Natural killer cell (primary cell): ENCODE measurements at regions not wholly inside any gene's neighbourhood (a gene's known extent, or its start where the extent isn't known, plus 50 kb on each side); places are given as distances from the start of the nearest gene placed in this dataset.

Source experiments
- ATAC-seq, 3 donors: fragments of 150-1000 bp in 2 of 3; fragments of 200-7000 bp in 1 of 3; cut with Tn5 transposase; 1 replicate in 1 of 3; 2 replicates in 2 of 3; pipeline ENCODE4 v1.10.0; 2021; ENCODE audit warnings: mild to moderate bottlenecking in 2 of 3, moderate library complexity in 2 of 3
- DNase-seq, 2 donors: peaks; one replicate each; pipeline versions ENCODE4 v3.0.0 to v3.0.0-alpha.2; 2013 to 2021; ENCODE audit warnings: mixed read lengths in 1 of 2
- H3K27ac ChIP-seq: one replicate; pipeline ENCODE4 v1.5.1; 2013; ENCODE audit warnings: mild to moderate bottlenecking, low read length
- H3K27me3 ChIP-seq: one replicate; pipeline ENCODE4 v1.6.1; 2013; ENCODE audit warnings: low read length; ENCODE audit not compliant: control insufficient read depth, insufficient read depth
- H3K36me3 ChIP-seq: one replicate; pipeline ENCODE4 v1.6.1; 2013; ENCODE audit warnings: low read length; ENCODE audit not compliant: control insufficient read depth, insufficient read depth
- H3K4me1 ChIP-seq: one replicate; pipeline ENCODE4 v1.6.1; 2013; ENCODE audit warnings: low read length; ENCODE audit not compliant: control insufficient read depth, insufficient read depth
- H3K4me3 ChIP-seq: one replicate; pipeline ENCODE4 v1.5.1; 2013; ENCODE audit warnings: low read length
- H3K9me3 ChIP-seq: one replicate; pipeline ENCODE4 v1.6.1; 2013; ENCODE audit warnings: low read length; ENCODE audit not compliant: control insufficient read depth, insufficient read depth
- H3K27ac Mint-ChIP-seq, 2 donors: one replicate each; pipeline ENCODE4 v1.8.0; 2022; ENCODE audit warnings: mild to moderate bottlenecking in 2 of 2, mixed read lengths in 2 of 2, moderate library complexity in 1 of 2
- H3K27me3 Mint-ChIP-seq, 2 donors: one replicate each; pipeline ENCODE4 v1.8.0; 2022; ENCODE audit warnings: low read depth in 2 of 2, mixed read lengths in 2 of 2
- H3K36me3 Mint-ChIP-seq: one replicate; pipeline ENCODE4 v1.8.0; 2022; ENCODE audit warnings: mixed read lengths
- H3K4me1 Mint-ChIP-seq, 2 donors: one replicate each; pipeline ENCODE4 v1.8.0; 2022; ENCODE audit warnings: mixed read lengths in 2 of 2
- H3K4me3 Mint-ChIP-seq: one replicate; pipeline ENCODE4 v1.8.0; 2022; ENCODE audit warnings: mild to moderate bottlenecking, moderate library complexity, mixed read lengths
- H3K9me3 Mint-ChIP-seq, 2 donors: one replicate each; pipeline ENCODE4 v1.8.0; 2022; ENCODE audit warnings: mixed read lengths in 2 of 2
- WGBS: methylation state at CpG from one replicate; pipeline ENCODE4 v1.1.7; 2013; ENCODE audit warnings: missing lambda C conversion rate; ENCODE audit not compliant: insufficient coverage; 5-methylcytosine and 5-hydroxymethylcytosine counted together
- intact Hi-C: fragments of 100-400 bp; cut with micrococcal nuclease; formaldehyde crosslinking; loops from one replicate; pipeline ENCODE4 v1.14.2; 2022
- TF ChIP-seq, protein P1 (sequence below): fragments of 200-600 bp; IDR thresholded peaks from one replicate; pipeline ENCODE4 v1.8.0; 2022; ENCODE audit warnings: antibody characterized with exemption

DNA sequence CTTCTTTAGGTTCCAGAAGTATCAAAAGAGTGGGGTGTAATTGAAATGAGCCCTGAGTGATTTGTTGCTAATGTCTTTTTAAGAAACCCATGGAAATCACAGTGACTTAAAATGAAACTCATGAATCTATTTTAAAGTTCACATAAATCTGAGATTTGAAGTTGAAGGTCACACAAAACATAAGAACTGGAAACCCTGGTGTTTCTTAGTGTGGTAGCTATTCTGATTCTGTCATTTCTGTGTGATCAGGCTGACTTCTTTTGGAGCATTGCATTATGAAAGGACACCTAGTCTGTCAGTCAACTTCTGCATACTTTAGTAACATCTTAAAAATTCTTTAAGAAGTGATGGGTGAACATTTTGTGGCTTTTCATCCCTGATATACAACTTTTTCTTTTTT lies 448.8 kb downstream of the TLE4 start:
- H3K4me1 Mint-ChIP-seq: no peaks in the 10 kb centered on the region
- Histone ChIP-seq H3K4me3 (no peak overlapping the region), H3K27ac (no peak overlapping the region), H3K27me3 (no peaks in the 10 kb centered on the region), H3K36me3 (no peaks in the 10 kb centered on the region), H3K9me3 (no peaks in the 10 kb centered on the region), H3K4me1 (no peaks in the 10 kb centered on the region)
- no peaks in the 10 kb centered on the region for H3K36me3 Mint-ChIP-seq
- peaks cover 4% of the 10 kb centered on the region in 2 donors for H3K27me3 Mint-ChIP-seq
- H3K9me3 Mint-ChIP-seq: peaks cover 0 to 3% of the 10 kb centered on the region in 2 donors
- intact Hi-C loops: no loop called here
- no peak overlapping the region for H3K4me3 Mint-ChIP-seq
- ATAC-seq (no peak), DNase-seq (no peak)
- TF ChIP-seq, protein P1, sequence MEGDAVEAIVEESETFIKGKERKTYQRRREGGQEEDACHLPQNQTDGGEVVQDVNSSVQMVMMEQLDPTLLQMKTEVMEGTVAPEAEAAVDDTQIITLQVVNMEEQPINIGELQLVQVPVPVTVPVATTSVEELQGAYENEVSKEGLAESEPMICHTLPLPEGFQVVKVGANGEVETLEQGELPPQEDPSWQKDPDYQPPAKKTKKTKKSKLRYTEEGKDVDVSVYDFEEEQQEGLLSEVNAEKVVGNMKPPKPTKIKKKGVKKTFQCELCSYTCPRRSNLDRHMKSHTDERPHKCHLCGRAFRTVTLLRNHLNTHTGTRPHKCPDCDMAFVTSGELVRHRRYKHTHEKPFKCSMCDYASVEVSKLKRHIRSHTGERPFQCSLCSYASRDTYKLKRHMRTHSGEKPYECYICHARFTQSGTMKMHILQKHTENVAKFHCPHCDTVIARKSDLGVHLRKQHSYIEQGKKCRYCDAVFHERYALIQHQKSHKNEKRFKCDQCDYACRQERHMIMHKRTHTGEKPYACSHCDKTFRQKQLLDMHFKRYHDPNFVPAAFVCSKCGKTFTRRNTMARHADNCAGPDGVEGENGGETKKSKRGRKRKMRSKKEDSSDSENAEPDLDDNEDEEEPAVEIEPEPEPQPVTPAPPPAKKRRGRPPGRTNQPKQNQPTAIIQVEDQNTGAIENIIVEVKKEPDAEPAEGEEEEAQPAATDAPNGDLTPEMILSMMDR: no peak
- H3K27ac Mint-ChIP-seq: no peak overlapping the region

DNA sequence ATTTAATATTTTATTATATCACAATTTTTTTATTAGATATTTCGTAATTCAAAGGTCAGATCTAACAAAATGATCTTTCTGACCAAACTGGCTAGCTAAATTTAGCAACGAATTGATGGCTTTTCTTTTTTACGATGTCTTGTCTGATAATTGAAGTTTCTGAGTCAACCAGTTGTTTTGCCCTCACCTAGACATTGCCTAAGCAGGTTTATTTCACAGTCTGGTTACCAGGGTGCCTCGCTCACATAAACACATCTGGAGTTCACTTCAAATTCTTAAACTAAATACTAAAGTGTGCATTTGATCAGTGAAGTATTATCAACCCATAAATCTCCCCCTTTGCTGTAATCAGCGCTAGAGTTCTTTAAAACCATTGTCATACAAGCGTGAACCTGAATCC lies 448.3 kb downstream of the TLE4 start:
- intact Hi-C loops: no loop called here
- DNase-seq (no peak), ATAC-seq (no peak)
- Histone ChIP-seq H3K4me1 (no peaks in the 10 kb centered on the region), H3K36me3 (no peaks in the 10 kb centered on the region), H3K27me3 (no peaks in the 10 kb centered on the region), H3K9me3 (no peaks in the 10 kb centered on the region), H3K27ac (no peak overlapping the region), H3K4me3 (no peak overlapping the region)
- no peak overlapping the region for H3K4me3 Mint-ChIP-seq
- 86% methylated on average over 6 of the region's 6 CpGs for WGBS
- H3K36me3 Mint-ChIP-seq: no peaks in the 10 kb centered on the region
- TF ChIP-seq, protein P1: no peak
- peaks cover 3 to 8% of the 10 kb centered on the region in 2 donors for H3K27me3 Mint-ChIP-seq
- no peak overlapping the region for H3K27ac Mint-ChIP-seq
- H3K4me1 Mint-ChIP-seq: no peaks in the 10 kb centered on the region
- peaks cover 0 to 3% of the 10 kb centered on the region in 2 donors for H3K9me3 Mint-ChIP-seq

DNA sequence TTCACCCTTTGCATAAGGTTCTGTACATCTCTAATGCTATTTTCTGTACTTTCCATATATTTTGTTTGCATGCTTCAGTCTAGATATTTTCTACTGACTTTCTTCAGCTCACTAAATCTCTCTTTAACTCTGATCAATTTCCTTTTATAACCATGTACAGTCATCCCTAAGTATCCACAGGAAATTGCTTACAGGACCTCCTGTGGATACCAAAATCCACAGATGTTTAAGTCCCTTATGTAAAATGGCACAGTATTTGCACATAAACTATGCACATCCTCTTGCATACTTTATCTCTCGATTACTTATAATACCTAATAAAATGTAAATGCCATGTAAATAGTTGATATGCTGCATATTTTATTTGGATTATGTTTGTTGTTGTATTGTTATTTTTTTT lies 442.1 kb downstream of the TLE4 start:
- ATAC-seq (no peak), DNase-seq (no peak)
- no peaks in the 10 kb centered on the region for H3K4me1 ChIP-seq
- H3K36me3 ChIP-seq: no peaks in the 10 kb centered on the region
- no peak overlapping the region for H3K27ac ChIP-seq
- Mint-ChIP-seq H3K9me3 (peaks cover 6 to 7% of the 10 kb centered on the region in 2 donors), H3K27me3 (peaks cover 7 to 24% of the 10 kb centered on the region in 2 donors), H3K4me3 (no peak overlapping the region), H3K4me1 (peaks cover 6% of the 10 kb centered on the region in 2 donors), H3K36me3 (peaks cover 16% of the 10 kb centered on the region), H3K27ac (no peak overlapping the region)
- no CpG with 5 or more reads among the region's 1 CpG for WGBS
- TF ChIP-seq, protein P1: no peak
- no peak overlapping the region for H3K4me3 ChIP-seq
- intact Hi-C loops: no loop called here
- peaks cover 2% of the 10 kb centered on the region for H3K27me3 ChIP-seq
- H3K9me3 ChIP-seq: no peaks in the 10 kb centered on the region

DNA sequence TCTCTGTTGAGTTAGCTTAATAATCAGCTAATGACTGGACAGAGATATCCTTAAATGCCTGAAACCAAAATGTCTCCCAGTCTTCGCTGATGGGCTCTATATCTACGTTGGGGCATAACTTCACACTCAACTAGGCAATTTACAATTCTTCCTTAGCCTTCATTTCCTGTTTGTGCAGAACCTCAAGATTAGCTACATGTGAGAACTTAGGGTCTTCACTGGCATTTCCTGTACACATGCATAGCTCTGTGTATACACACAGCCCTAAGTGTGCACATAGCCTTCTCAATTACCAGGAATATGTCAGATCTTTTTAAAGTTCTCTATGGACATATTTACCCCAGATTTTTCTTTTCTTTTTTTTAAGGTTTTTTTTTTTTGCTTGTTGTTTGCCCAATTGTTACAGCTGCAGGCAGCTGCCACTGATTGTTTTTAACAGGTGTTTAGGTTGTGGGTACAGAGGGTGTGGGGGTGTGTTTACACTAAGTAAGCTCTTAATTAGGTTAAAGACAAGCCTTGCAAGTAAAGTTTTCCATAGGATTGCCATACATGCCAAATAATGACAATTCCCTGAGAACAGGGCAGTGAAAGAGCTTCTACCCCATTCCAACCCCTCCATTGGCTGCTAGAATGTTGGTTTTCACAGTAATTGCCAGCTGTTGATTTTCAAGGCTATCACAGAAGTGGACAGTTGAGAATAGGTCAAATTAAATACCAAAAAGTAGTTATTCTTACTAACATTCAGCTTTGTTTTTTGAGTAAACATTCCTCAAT lies 441.0 kb downstream of the TLE4 start:
- DNase-seq (no peak), ATAC-seq (no peak)
- peaks cover 16% of the 10 kb centered on the region for H3K36me3 Mint-ChIP-seq
- 62% methylated on average over 2 of the region's 2 CpGs for WGBS
- Histone ChIP-seq H3K27me3 (peaks cover 2% of the 10 kb centered on the region), H3K27ac (no peak overlapping the region), H3K9me3 (no peaks in the 10 kb centered on the region), H3K4me1 (no peaks in the 10 kb centered on the region), H3K36me3 (no peaks in the 10 kb centered on the region), H3K4me3 (no peak overlapping the region)
- intact Hi-C loops: no loop called here
- H3K27me3 Mint-ChIP-seq: peaks cover 7 to 31% of the 10 kb centered on the region in 2 donors
- H3K4me3 Mint-ChIP-seq: no peak overlapping the region
- no peak overlapping the region for H3K27ac Mint-ChIP-seq
- peaks cover 6% of the 10 kb centered on the region in 2 donors for H3K4me1 Mint-ChIP-seq
- TF ChIP-seq, protein P1: no peak
- peaks cover 6 to 7% of the 10 kb centered on the region in 2 donors for H3K9me3 Mint-ChIP-seq
